H1 (cell line): ENCODE measurements at regions not wholly inside any gene's neighbourhood (a gene's known extent, or its start where the extent isn't known, plus 50 kb on each side); places are given as distances from the start of the nearest gene placed in this dataset.

Source experiments
- BRCA1 ChIP-seq: IDR thresholded peaks from 2 replicates; pipeline ENCODE4 v1.6.1; 2012; ENCODE audit warnings: low read depth, low read length, improper control_type of control experiment
- GABPA ChIP-seq: IDR thresholded peaks from 2 replicates; pipeline ENCODE4 v1.6.1; 2011; ENCODE audit warnings: mild to moderate bottlenecking, low read length, moderate library complexity, borderline replicate concordance; ENCODE audit not compliant: insufficient read depth
- JUN ChIP-seq: IDR thresholded peaks from 2 replicates; pipeline ENCODE4 v1.6.1; 2011; ENCODE audit warnings: low read depth, mild to moderate bottlenecking, improper control_type of control experiment, low read length
- NANOG ChIP-seq: IDR thresholded peaks from 2 replicates; pipeline ENCODE4 v1.6.1; 2011; ENCODE audit warnings: low read length, low read depth, mild to moderate bottlenecking, inconsistent platforms; ENCODE audit not compliant: insufficient read depth, poor library complexity, severe bottlenecking
- POLR2A ChIP-seq, 2 experiments: IDR thresholded peaks; 1 replicate in 1 of 2; 2 replicates in 1 of 2; pipeline ENCODE4 v1.6.1; 2011; ENCODE audit warnings: low read depth in 2 of 2, low read length in 2 of 2, mild to moderate bottlenecking in 2 of 2; ENCODE audit errors: control extremely low read depth in 1 of 2
- POLR2AphosphoS5 ChIP-seq: IDR thresholded peaks from 2 replicates; pipeline ENCODE4 v1.6.1; 2011; ENCODE audit warnings: low read depth, low read length
- RNF2 ChIP-seq: fragments of 200-900, 300-1000 bp; sonication (generic); IDR thresholded peaks from 2 replicates; pipeline ENCODE4 v1.7.1; 2016; ENCODE audit warnings: borderline replicate concordance, low read depth, mild to moderate bottlenecking, antibody characterized with exemption, low read length; ENCODE audit not compliant: poor library complexity, severe bottlenecking; ENCODE audit errors: missing control alignments
- TF ChIP-seq, protein P1 (sequence below), 3 experiments: IDR thresholded peaks; 1 replicate in 2 of 3; 2 replicates in 1 of 3; pipeline versions ENCODE4 v1.5.1 to v1.6.1; 2011; ENCODE audit warnings: low read length in 3 of 3, mild to moderate bottlenecking in 3 of 3, inconsistent platforms in 2 of 3, low read depth in 1 of 3, moderate library complexity in 1 of 3; ENCODE audit not compliant: insufficient read depth in 1 of 3; ENCODE audit errors: control extremely low read depth in 1 of 3

GRCh38 chr3:34256021-34256420 lies 457.6 kb downstream of the PDCD6IP start:
- no peak for TF ChIP-seq POLR2AphosphoS5
- no peak for TF ChIP-seq NANOG
- TF ChIP-seq, protein P1, sequence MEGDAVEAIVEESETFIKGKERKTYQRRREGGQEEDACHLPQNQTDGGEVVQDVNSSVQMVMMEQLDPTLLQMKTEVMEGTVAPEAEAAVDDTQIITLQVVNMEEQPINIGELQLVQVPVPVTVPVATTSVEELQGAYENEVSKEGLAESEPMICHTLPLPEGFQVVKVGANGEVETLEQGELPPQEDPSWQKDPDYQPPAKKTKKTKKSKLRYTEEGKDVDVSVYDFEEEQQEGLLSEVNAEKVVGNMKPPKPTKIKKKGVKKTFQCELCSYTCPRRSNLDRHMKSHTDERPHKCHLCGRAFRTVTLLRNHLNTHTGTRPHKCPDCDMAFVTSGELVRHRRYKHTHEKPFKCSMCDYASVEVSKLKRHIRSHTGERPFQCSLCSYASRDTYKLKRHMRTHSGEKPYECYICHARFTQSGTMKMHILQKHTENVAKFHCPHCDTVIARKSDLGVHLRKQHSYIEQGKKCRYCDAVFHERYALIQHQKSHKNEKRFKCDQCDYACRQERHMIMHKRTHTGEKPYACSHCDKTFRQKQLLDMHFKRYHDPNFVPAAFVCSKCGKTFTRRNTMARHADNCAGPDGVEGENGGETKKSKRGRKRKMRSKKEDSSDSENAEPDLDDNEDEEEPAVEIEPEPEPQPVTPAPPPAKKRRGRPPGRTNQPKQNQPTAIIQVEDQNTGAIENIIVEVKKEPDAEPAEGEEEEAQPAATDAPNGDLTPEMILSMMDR (IDR thresholded peaks at IDR 0.05; ENCODE audit: control extremely low read depth in 1 of 3, insufficient read depth in 1 of 3, low read depth in 1 of 3, low read length in 3 of 3), result no peak
- no peak for TF ChIP-seq BRCA1
- TF ChIP-seq JUN, result no peak
- no peak for TF ChIP-seq POLR2A (IDR thresholded peaks at IDR 0.05; ENCODE audit: control extremely low read depth in 1 of 2, low read depth in 2 of 2, low read length in 2 of 2)
- no peak for TF ChIP-seq RNF2
- no peak for TF ChIP-seq GABPA
